Activated CD4-positive, alpha-beta T cell treated with anti-CD3 and anti-CD28 coated beads, Interleukin-2, amount 50 U/mL, for 16 hours (primary cell): ENCODE measurements at regions not wholly inside any gene's neighbourhood (a gene's known extent, or its start where the extent isn't known, plus 50 kb on each side); places are given as distances from the start of the nearest gene placed in this dataset.

Experiments
- DNase-seq: peaks from one replicate; pipeline ENCODE4 v3.0.0-alpha.2; 2020

GRCh38 chr18:10059610-10060468, 146.0 kb downstream of the VAPA start:
- no peak for DNase-seq

DNA sequence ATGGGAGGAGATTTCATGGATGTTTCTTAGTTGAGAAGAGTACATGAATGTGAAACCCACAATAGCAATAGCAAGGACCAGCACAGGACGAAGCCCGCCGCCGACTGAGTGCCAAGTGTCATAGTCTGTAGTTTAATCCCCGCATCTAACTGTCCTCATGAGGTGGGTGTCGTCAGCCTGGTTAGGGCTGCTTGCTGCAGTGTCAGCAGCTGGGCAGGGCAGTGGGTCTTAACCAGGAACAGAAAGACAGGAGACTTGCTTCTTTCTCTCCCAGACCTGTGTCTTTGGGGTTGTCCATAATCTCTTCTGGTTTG, 146.6 kb downstream of the VAPA start:
- no peak for DNase-seq

- no peak for DNase-seq
These were observed 147.0 kb downstream of the VAPA start for GRCh38 chr18:10060841-10061240.

GRCh38 chr18:10061566-10062140, 147.8 kb downstream of the VAPA start:
- DNase-seq: no peak

DNA sequence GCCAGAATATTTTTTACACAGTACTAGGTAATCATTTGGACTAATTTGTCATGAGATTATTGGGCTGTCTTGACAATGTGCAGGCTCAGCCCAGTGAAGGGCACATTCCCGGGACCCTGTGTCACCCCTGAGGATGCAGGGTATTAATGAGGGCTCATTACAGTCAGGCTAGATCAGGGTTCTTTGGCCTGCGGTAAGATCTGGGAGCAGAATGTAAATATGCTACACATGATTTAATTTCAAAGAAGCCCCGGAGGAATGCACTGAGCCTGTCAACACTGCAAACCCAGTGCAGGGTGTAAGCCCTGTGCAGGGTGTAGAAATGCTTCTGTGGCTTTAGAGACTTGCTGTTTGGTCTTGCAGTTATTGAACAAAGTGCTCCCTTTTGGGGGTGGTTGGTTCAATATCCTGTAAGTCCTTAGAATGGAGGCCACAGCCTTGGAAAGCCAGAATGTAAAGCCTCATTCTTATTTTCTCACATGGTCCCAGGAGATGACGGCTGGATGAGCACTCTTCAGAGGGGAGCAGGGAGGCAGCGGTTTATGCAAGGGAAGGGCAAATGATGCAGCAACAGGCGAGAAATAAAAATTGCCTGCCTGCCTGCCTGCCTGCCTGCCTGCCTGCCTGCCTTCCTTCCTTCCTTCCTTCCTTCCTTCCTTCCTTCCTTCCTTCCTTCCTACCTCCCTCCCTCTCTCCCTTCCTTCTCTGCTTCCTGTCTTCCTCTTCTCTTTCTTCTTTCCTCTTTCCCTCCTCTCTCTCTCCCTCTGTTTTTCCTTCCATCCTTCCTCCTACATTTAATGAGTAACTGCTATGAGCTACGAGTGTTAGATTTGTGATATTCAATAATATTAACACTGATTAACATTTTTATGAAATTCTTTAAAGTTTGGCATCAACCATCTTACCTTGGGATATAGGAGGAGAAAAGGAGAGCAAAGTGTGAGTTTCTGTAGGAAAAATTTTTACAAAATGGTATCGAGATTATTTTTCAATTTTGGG, 148.8 kb downstream of the VAPA start:
- no peak for DNase-seq

- DNase-seq: no peak
These were observed 149.7 kb downstream of the VAPA start for GRCh38 chr18:10063489-10063888.

GRCh38 chr18:10064267-10064666, 150.5 kb downstream of the VAPA start:
- DNase-seq: no peak

DNA sequence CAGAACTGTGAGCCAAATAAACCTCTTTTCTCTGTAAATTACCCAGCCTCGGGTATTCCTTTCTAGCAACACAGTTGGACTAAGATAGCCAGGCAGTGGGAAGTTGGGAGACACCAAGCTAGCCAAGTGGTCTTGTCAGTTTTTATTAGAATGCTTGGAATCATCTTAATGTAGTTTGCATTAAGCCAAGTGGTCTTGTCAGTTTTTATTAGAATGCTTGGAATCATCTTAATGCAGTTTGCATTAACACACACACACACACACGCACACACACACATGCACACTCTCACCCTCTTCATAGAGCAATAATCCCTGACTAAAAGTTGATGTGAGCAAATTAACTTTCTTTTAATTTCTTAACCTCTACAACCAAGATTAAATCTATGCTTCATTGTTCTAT, 151.5 kb downstream of the VAPA start:
- DNase-seq: no peak

DNA sequence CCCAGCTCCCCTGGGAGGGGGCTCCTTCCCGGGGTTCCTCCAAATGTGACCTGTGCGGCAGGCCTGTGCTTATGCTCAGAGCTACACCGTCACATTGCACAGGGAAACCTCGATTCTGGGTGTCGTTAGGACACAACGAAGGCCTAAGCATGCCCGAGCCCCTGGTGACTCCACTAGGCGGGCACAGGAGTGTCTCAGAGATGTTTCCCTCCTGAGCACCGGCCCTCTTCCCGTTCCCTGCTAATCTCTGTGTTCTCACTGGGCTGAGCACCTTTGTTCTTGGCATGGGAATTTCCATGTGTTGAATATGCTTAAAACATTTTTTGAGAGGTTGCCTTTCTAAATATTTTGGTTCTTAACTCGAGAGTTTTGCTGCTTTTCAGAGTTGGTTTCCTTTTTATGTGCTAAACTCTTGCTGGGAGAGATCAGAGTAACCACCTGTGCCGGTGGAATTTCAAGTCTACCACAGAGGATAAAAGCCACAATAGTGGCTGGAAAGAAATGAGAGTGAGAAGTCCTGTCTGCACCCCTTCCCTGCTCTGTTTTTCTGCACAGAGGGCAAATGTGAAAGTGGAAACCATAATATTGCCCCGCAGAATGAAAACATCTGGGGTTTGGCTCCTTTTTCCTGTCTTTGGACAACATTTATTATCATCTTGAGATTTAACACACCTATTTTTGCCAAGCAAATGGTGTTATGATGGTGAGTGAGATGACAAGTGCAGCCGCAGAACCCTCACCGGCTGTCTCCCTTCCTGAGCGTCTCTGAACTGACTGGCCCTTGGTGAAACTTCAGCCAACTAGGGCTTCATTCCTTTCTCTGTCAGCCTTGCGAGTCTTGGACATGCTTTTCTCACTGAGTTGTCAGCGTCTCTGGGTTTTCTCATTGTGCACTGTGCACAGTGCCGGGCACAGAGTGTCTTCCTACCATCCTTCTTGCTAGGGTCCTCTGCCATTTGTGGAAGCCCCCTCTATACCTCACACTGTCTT, 154.1 kb downstream of the VAPA start:
- no peak for DNase-seq

GRCh38 chr18:10068766-10069567, 155.2 kb downstream of the VAPA start:
- no peak for DNase-seq

- no peak for DNase-seq
These were observed 156.8 kb downstream of the VAPA start for GRCh38 chr18:10070561-10071000.

GRCh38 chr18:10072671-10073175, 158.9 kb downstream of the VAPA start:
- DNase-seq: no peak

- no peak for DNase-seq
These were observed 160.3 kb downstream of the VAPA start for GRCh38 chr18:10074110-10074509.

GRCh38 chr18:10074728-10075127, 160.9 kb downstream of the VAPA start:
- DNase-seq: no peak

GRCh38 chr18:10076502-10077030, 162.8 kb downstream of the VAPA start:
- no peak for DNase-seq

GRCh38 chr18:10077986-10078385, 164.2 kb downstream of the VAPA start:
- DNase-seq: no peak

- no peak for DNase-seq
These were observed 166.6 kb downstream of the VAPA start for GRCh38 chr18:10080372-10080771.

GRCh38 chr18:10081492-10081891, 167.7 kb downstream of the VAPA start:
- DNase-seq: no peak

GRCh38 chr18:10085416-10085815, 171.6 kb downstream of the VAPA start:
- DNase-seq: no peak

GRCh38 chr18:10085876-10086275, 172.1 kb downstream of the VAPA start:
- no peak for DNase-seq
